DMS153 treated with DMSO at 0.1 percent for 48 hours (cell line): ENCODE measurements at regions not wholly inside any gene's neighbourhood (a gene's known extent, or its start where the extent isn't known, plus 50 kb on each side); places are given as distances from the start of the nearest gene placed in this dataset.
"Not testable (repeated sequence)": the region's sequence is repeated elsewhere in the genome, so short reads cannot be mapped to it uniquely, and the experiment has no call there.

Experiments
- DNase-seq: peaks from one replicate; lab custom pipeline; 2025; ENCODE audit not compliant: unreplicated experiment; lab: John Stamatoyannopoulos, UW

DNA sequence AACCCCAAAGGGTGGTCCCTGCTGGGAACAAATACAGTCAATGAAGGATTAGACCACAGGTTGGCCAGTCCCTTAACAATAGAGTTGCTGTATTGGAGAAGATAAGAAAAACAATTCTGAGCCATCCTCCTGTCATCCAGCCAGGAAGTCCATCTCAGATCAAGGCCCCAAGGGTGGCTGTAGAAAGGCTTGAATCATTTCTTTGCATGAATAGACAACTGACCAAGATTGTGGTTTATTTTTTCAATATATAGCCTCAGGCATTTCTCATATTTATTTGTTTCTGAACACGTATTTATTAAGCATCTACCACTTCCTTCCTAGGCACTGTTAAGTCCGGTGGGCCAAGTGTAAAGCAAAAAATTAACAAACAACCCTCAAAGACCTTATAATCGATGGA is 274.4 kb upstream of the SLC14A2 start:
- no peak for DNase-seq

- no peak for DNase-seq
Observed at GRCh38 chr18:45341454-45341853, 273.8 kb upstream of the SLC14A2 start.

DNA sequence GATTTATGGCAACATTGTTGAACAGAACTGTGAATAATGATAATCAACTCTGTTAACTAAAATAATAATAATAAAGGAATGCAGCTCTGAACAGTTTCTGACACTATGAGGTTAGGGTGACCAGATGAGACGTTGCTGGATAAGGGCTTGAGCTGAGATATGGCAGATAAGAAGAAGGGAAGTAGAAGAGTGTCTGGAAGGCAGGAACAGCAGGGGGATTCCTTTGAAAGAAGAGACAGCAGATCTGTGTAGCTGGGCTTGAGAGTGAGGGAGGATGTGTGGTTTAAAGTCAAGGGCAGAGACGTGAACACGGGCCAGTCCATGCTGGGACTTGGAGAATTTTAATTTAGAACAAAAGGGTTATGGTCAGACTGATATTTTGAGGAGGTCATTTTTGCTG is 273.1 kb upstream of the SLC14A2 start:
- no peak for DNase-seq

- no peak for DNase-seq
Observed at GRCh38 chr18:45342653-45343052, 272.6 kb upstream of the SLC14A2 start.

- no peak for DNase-seq
Observed at GRCh38 chr18:45343365-45343764, 271.9 kb upstream of the SLC14A2 start.

DNA sequence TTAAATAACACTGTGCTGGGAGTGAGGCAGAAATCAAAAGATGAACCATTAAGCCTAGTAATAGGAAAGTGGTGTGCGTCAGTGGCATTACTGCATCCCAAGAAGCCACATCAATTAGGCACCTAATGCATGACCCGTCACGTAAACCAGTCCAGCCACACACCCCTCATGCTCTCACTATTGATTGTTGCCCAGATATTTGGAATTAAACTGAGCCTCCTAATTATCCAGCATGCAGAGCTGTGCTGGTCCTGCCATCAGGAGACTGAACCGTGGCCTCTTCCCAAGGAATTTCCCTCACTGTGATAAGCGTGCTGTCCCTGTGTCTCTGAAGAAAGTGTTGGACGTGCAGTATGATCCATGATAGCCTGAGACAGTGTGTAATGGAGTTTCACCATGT is 270.6 kb upstream of the SLC14A2 start:
- not testable (repeated sequence) for DNase-seq

DNA sequence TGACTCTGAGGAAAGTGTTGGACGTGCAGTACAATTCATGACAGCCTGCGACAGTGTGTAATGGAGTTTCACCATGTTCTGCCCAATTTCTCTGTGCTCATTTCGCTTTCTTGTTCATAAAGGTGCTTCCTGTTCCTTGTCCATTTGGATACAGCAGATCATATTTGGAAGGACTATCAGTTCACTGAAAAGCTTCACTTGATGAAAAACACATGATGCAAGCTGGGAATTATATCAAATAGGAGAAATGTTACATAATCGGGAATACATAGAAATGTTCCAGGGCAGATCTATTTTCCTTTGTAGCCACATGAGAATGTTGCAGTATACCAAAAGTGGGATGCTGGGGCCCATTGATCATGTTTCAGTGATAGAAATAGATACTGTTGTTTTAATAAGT is 266.3 kb upstream of the SLC14A2 start:
- DNase-seq, result no peak

DNA sequence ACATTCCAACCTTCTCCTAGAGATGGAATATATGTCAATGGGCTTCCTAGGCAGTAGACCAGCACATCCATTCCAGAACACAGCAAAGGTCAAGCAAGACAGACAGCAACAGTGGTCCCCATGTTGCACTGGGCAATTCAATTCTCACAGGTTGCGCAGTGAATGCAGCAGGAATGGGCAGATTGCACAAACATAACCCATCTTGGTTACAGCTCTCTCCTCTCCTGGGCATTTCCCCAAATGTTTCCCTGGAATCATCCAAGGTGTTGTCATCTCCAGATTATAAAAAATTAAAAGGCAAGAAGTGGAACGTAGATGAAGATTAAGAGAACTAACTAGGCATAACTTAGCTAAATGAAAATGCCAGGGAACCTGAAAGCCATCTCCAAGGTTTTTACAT is 265.8 kb upstream of the SLC14A2 start:
- DNase-seq, result no peak

GRCh38 chr18:45350404-45351156 is 264.7 kb upstream of the SLC14A2 start:
- DNase-seq, result no peak

DNA sequence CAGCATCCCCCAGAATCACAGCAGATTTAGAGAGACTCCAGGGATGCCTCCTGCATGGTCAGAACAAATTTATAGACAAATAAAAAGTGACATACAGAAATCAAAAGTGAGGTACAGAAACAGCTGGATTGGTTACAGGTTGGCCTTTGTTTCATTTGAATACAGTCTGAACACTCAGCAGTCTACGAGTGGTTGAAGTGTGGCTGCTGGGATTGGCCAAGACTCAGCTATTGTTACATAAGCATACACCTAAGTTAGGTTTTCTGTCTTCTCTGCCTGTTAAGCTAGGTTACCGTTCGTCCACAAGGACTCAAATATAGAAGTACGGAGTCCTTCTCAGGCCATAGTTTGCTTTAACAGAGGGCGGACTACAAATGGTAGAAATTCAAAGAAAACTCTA is 262.4 kb upstream of the SLC14A2 start:
- no peak for DNase-seq

- no peak for DNase-seq
Observed at GRCh38 chr18:45353530-45353929, 261.7 kb upstream of the SLC14A2 start.

DNA sequence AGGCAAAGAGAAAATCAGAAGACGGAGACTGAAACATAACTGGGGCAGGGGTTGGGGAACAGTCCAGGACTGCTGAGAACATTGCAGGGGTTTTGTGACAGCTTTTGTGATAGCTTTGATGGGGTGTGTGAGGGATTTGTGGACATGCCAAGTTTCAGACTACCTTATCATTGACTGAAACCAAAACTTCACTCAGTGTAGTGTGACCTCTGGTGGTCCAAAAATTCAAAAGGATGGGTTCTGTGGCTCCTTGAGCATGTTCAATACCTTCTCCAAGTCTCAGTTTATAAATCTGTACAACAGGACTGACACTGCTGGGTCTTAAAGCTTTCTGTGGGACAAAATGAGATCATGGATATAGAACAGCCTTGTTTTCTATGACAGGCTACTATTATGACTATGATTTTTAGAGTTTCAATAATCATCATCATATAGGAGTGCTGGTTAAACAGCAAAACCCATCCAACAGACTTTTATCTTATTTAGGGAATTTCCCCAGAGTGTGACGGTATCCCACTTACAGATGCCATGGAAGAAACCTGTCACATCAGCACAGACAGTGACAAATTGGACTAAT is 259.2 kb upstream of the SLC14A2 start:
- DNase-seq, result no peak

- DNase-seq, result no peak
Observed at GRCh38 chr18:45357686-45358470, 257.4 kb upstream of the SLC14A2 start.

GRCh38 chr18:45359275-45360009 is 255.8 kb upstream of the SLC14A2 start:
- DNase-seq, result no peak

GRCh38 chr18:45361125-45361851 is 254.0 kb upstream of the SLC14A2 start:
- DNase-seq, result no peak

DNA sequence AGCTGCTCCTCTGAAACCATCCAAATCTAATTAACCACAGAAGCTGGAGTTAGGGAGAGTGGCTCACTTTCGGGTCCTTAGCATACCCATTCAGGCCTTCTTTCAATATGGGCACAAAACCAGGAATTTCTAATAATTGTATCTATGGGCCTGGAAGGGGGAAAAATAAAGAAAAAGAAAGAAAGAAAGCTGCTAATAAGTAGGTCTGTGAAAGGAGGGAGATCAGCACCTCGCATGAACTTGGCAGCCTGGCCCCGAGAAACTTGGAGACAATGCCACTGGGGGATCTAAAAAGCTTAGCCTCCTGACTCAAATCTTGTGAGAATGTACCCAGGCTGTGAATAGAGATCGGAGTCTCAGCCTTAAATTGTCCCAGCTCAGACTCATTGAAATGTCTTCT is 252.1 kb upstream of the SLC14A2 start:
- DNase-seq, result no peak

DNA sequence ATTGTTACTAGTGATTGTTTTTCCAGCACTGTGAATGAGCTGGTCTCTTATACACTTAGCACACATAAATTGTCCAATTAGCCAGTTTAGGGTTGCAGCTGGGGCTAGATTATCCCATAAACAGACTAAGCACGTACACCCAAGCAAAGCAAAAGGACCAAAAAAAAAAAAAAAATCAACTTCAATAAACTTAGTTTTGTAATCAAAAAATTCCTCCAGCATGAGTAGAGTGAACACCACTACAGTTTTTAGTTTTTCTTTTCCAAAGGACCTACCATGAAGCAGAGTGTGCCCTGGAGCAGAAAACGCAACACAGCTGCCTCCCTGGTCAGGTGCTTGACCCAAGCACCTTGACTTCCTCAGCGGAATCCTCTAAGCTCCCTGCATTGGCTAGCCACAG is 249.4 kb upstream of the SLC14A2 start:
- DNase-seq, result no peak

DNA sequence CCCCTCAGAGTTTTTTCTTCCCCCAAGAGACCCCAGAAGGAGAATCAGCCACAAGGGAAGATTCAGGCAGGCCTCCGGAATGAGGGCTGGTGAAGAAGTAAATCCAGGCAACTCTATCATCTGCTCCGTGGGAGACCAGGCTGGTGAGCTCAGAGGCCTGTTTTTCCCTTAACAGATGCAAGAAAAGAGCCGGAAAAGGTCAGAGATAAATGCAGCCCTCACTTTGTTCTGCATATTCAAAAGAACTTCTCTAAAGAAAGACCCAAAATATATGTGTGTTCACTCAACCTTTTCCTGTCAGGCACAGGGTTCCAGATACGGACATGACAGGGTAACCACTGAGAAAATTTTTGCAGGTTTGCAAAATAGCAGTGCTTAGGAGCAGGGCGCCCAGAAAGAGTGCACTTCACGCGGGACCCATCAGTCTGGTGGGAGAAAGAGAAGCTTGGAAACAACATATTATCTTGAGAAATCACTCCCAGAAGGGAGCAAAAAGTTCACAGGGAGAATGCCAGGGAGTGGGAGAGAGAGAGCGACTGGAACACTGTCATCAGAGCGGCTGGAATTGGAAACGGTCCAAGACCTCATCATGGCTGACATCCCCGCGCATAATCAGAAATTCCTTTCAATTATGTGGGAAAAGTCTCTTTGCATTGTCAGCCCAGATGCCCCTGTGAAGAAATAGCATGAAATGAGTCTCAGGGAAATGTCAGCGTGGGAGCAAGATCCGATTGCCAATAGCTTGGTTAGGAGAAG is 244.8 kb upstream of the SLC14A2 start:
- no peak for DNase-seq

GRCh38 chr18:45373286-45373880 is 241.9 kb upstream of the SLC14A2 start:
- DNase-seq, result no peak

DNA sequence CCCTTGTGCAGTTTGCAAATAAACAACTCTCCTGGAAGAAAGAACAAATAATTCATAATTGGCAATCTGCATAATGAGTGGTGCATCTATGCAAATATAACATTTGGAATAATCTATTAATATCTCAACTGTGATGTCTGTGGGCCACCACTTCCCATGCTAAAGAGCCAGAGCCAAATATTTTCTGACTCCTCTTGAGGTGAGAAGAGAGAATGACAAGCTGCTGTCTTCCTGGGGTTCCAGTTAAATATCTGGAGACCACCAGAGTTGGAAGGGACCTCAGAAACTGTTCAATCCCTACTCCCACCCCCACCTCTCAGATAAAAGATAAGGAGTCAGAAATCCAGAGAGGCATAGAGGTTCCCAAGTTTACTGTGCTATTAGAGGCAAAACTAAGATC is 241.0 kb upstream of the SLC14A2 start:
- no peak for DNase-seq
